H1 (cell line): ENCODE measurements at regions not wholly inside any gene's neighbourhood (a gene's known extent, or its start where the extent isn't known, plus 50 kb on each side); places are given as distances from the start of the nearest gene placed in this dataset.

Experiments used
- CTCF ChIA-PET: fragments of 300-600 bp; sonication (Branson Sonifier 250); formaldehyde crosslinking; loops from one replicate; lab custom pipeline; 2021; ENCODE audit not compliant: partially characterized antibody; lab: Charles Lee
- POLR2A ChIA-PET: fragments of 300-600 bp; sonication (Branson Sonifier 250); formaldehyde crosslinking; loops from one replicate; lab custom pipeline; 2021; ENCODE audit warnings: inconsistent platforms; ENCODE audit not compliant: partially characterized antibody; lab: Charles Lee
- DNase-seq, 2 experiments: peaks; one replicate each; pipeline versions ENCODE4 v3.0.0 to v3.0.0-alpha.2; 2010 to 2022; ENCODE audit warnings: low spot score in 2 of 2, low read depth in 1 of 2, mixed read lengths in 1 of 2
- FAIRE-seq: peaks from 2 replicates; lab custom pipeline; 2011; peaks lifted over from hg19 to GRCh38; lab: Jason Lieb, UNC
- H2AFZ ChIP-seq: 2 replicates; pipeline ENCODE4 v1.8.1; 2012; ENCODE audit warnings: low read length, inconsistent platforms
- H2AK5ac ChIP-seq: 2 replicates; pipeline ENCODE4 v1.6.1; 2013; ENCODE audit warnings: low read depth, low read length
- H2BK120ac ChIP-seq: replicated peaks from 2 replicates; pipeline ENCODE3; 2013; ENCODE audit warnings: low read depth, low read length, inconsistent platforms
- H2BK12ac ChIP-seq: 2 replicates; pipeline ENCODE4 v1.6.1; 2013; ENCODE audit warnings: low read depth, low read length
- H2BK15ac ChIP-seq: 2 replicates; pipeline ENCODE4 v1.6.1; 2013; ENCODE audit warnings: low read length
- H2BK20ac ChIP-seq: 2 replicates; pipeline ENCODE4 v1.6.1; 2013; ENCODE audit warnings: low read length
- H2BK5ac ChIP-seq: 2 replicates; pipeline ENCODE4 v1.6.1; 2013; ENCODE audit warnings: low read depth, low read length
- H3K14ac ChIP-seq: 2 replicates; pipeline ENCODE4 v1.6.1; 2013; ENCODE audit warnings: inconsistent platforms; ENCODE audit not compliant: insufficient read length
- H3K18ac ChIP-seq: 2 replicates; pipeline ENCODE4 v1.6.1; 2013; ENCODE audit warnings: low read length; ENCODE audit errors: extremely low read depth
- H3K23ac ChIP-seq: 2 replicates; pipeline ENCODE4 v1.6.1; 2013; ENCODE audit warnings: inconsistent platforms; ENCODE audit not compliant: insufficient read length
- H3K23me2 ChIP-seq: 2 replicates; pipeline ENCODE4 v1.6.1; 2013; ENCODE audit warnings: low read depth, low read length
- H3K27ac ChIP-seq: 2 replicates; pipeline ENCODE4 v1.6.1; 2011; ENCODE audit warnings: low read depth, low read length, inconsistent platforms
- H3K27me3 ChIP-seq, 4 experiments: replicated peaks in 1 of 4; 1 replicate in 1 of 4; 2 replicates in 3 of 4; pipeline versions ENCODE4 v1.6.1 to v1.8.1; 2011 to 2013; ENCODE audit warnings: low read length in 3 of 4, mild to moderate bottlenecking in 3 of 4, inconsistent platforms in 2 of 4, mixed read lengths in 2 of 4, moderate library complexity in 1 of 4; ENCODE audit not compliant: control insufficient read depth in 3 of 4, insufficient read depth in 3 of 4; ENCODE audit errors: extremely low read depth in 1 of 4
- H3K36me3 ChIP-seq, 4 experiments: 2 replicates each; pipeline versions ENCODE4 v1.6.1 to v1.8.1; 2011 to 2013; ENCODE audit warnings: mild to moderate bottlenecking in 4 of 4, low read length in 3 of 4, moderate library complexity in 2 of 4, control low read depth in 1 of 4, inconsistent platforms in 1 of 4; ENCODE audit not compliant: insufficient read depth in 4 of 4, control insufficient read depth in 2 of 4
- H3K4ac ChIP-seq: replicated peaks from 2 replicates; pipeline ENCODE3; 2013; ENCODE audit warnings: low read length, low read depth, mixed read lengths, inconsistent platforms; ENCODE audit not compliant: insufficient read length
- H3K4me1 ChIP-seq, 4 experiments: replicated peaks in 1 of 4; 1 replicate in 1 of 4; 2 replicates in 3 of 4; pipeline versions ENCODE4 v1.6.1 to v1.8.1; 2011 to 2013; ENCODE audit warnings: low read length in 3 of 4, inconsistent platforms in 2 of 4, mixed read lengths in 1 of 4; ENCODE audit not compliant: insufficient read depth in 4 of 4, control insufficient read depth in 3 of 4
- H3K4me2 ChIP-seq, 2 experiments: 2 replicates each; pipeline versions ENCODE4 v1.6.1 to v1.8.1; 2011 to 2013; ENCODE audit warnings: low read depth in 2 of 2, low read length in 2 of 2, control low read depth in 1 of 2, inconsistent platforms in 1 of 2, mild to moderate bottlenecking in 1 of 2; ENCODE audit not compliant: insufficient read depth in 1 of 2
- H3K4me3 ChIP-seq, 4 experiments: fragments of 200-600, 300-600 bp in 1 of 4; sonication (generic), shearing (Covaris generic), sonication (Bioruptor Twin) in 1 of 4; 2 replicates each; pipeline versions ENCODE4 v1.5.1 to v1.8.1; 2011 to 2016; ENCODE audit warnings: low read length in 4 of 4, low read depth in 3 of 4, control low read depth in 2 of 4, inconsistent platforms in 2 of 4, mild to moderate bottlenecking in 2 of 4, mixed read lengths in 1 of 4, moderate library complexity in 1 of 4; ENCODE audit not compliant: insufficient read depth in 2 of 4; ENCODE audit errors: extremely low read depth in 1 of 4
- H3K56ac ChIP-seq: replicated peaks from 2 replicates; pipeline ENCODE3; 2013; ENCODE audit warnings: low read depth, mild to moderate bottlenecking, mixed read lengths, low read length, inconsistent platforms; ENCODE audit not compliant: insufficient read length
- H3K79me1 ChIP-seq: 2 replicates; pipeline ENCODE4 v1.6.1; 2013; ENCODE audit warnings: low read depth, low read length, control low read depth
- H3K79me2 ChIP-seq, 2 experiments: 2 replicates each; pipeline versions ENCODE4 v1.6.1 to v1.8.1; 2012 to 2013; ENCODE audit warnings: low read length in 2 of 2, mild to moderate bottlenecking in 2 of 2, inconsistent platforms in 1 of 2; ENCODE audit not compliant: insufficient read depth in 2 of 2, control insufficient read depth in 1 of 2
- H3K9ac ChIP-seq, 4 experiments: replicated peaks in 1 of 4; 1 replicate in 1 of 4; 2 replicates in 3 of 4; pipeline versions ENCODE4 v1.6.1 to v1.8.1; 2011 to 2013; ENCODE audit warnings: low read depth in 3 of 4, low read length in 3 of 4, control low read depth in 2 of 4, mild to moderate bottlenecking in 2 of 4, moderate library complexity in 2 of 4, inconsistent platforms in 1 of 4; ENCODE audit errors: extremely low read depth in 1 of 4
- H3K9me3 ChIP-seq, 2 experiments: 2 replicates each; pipeline versions ENCODE4 v1.6.1 to v1.8.1; 2012 to 2013; ENCODE audit warnings: mild to moderate bottlenecking in 2 of 2, moderate library complexity in 2 of 2, control low read depth in 1 of 2, inconsistent platforms in 1 of 2, low read depth in 1 of 2, low read length in 1 of 2, mixed read lengths in 1 of 2; ENCODE audit not compliant: insufficient read depth in 2 of 2
- H4K20me1 ChIP-seq, 2 experiments: replicated peaks in 1 of 2; 2 replicates each; pipeline versions ENCODE3 to v1.8.1; 2011 to 2013; ENCODE audit warnings: inconsistent platforms in 2 of 2, low read length in 2 of 2, mild to moderate bottlenecking in 1 of 2; ENCODE audit not compliant: insufficient read depth in 2 of 2, control insufficient read depth in 1 of 2
- H4K5ac ChIP-seq: 2 replicates; pipeline ENCODE4 v1.6.1; 2013; ENCODE audit warnings: low read length, low read depth, mixed read lengths, inconsistent platforms; ENCODE audit not compliant: insufficient read length
- H4K8ac ChIP-seq: 2 replicates; pipeline ENCODE4 v1.8.0; 2013; ENCODE audit warnings: mild to moderate bottlenecking, moderate library complexity, low read length, inconsistent platforms; ENCODE audit not compliant: insufficient read depth; ENCODE audit errors: extremely low read depth
- H4K91ac ChIP-seq: replicated peaks from 2 replicates; pipeline ENCODE3; 2013; ENCODE audit warnings: low read length, mixed read lengths, inconsistent platforms; ENCODE audit not compliant: insufficient read length
- CTCF ChIP-seq, 3 experiments: IDR thresholded peaks; 1 replicate in 2 of 3; 2 replicates in 1 of 3; pipeline versions ENCODE4 v1.5.1 to v1.6.1; 2011; ENCODE audit warnings: low read length in 3 of 3, mild to moderate bottlenecking in 3 of 3, inconsistent platforms in 2 of 3, low read depth in 1 of 3, moderate library complexity in 1 of 3; ENCODE audit not compliant: insufficient read depth in 1 of 3; ENCODE audit errors: control extremely low read depth in 1 of 3
- EGR1 ChIP-seq: IDR thresholded peaks from 2 replicates; pipeline ENCODE4 v1.6.1; 2011; ENCODE audit warnings: low read depth, low read length, borderline replicate concordance
- FOSL1 ChIP-seq: IDR thresholded peaks from 2 replicates; pipeline ENCODE4 v1.6.1; 2011; ENCODE audit warnings: mild to moderate bottlenecking, low read depth, low read length, moderate library complexity; ENCODE audit not compliant: insufficient read depth
- JUN ChIP-seq: IDR thresholded peaks from 2 replicates; pipeline ENCODE4 v1.6.1; 2011; ENCODE audit warnings: low read depth, mild to moderate bottlenecking, improper control_type of control experiment, low read length
- SIX5 ChIP-seq: IDR thresholded peaks from 2 replicates; pipeline ENCODE4 v1.6.1; 2011; ENCODE audit warnings: mild to moderate bottlenecking, low read depth, low read length
- WGBS, 2 experiments: shearing (Covaris generic) in 1 of 2; methylation state at CpG; one replicate each; pipeline versions ENCODE4 v1.1.6 to v1.1.7; 2013 to 2015; ENCODE audit warnings: low lambda C conversion rate in 2 of 2, mixed read lengths in 2 of 2, inconsistent platforms in 1 of 2, low coverage in 1 of 2, missing lambda C conversion rate in 1 of 2; ENCODE audit not compliant: insufficient replicate concordance in 2 of 2, insufficient coverage in 1 of 2, insufficient read length in 1 of 2; ENCODE audit errors: extremely low coverage in 1 of 2, missing lambda C conversion rate in 1 of 2; 5-methylcytosine and 5-hydroxymethylcytosine counted together

GRCh38 chr20:6944292-6944691, 176.8 kb downstream of the BMP2 start:
- DNase-seq (no peak), FAIRE-seq (no peak)
- Histone ChIP-seq H3K79me1 (no peaks in the 10 kb centered on the region), H3K4me2 (no peak overlapping the region), H2BK15ac (no peak overlapping the region), H3K79me2 (no peaks in the 10 kb centered on the region), H3K4me1 (no peaks in the 10 kb centered on the region), H3K18ac (no peak overlapping the region), H3K9me3 (no peaks in the 10 kb centered on the region), H3K4me3 (no peak overlapping the region), H2BK5ac (no peak overlapping the region), H2BK120ac (no peak overlapping the region), H3K23ac (no peak overlapping the region), H4K20me1 (no peaks in the 10 kb centered on the region), H2BK12ac (no peak overlapping the region), H3K14ac (no peak overlapping the region), H3K27me3 (no peaks in the 10 kb centered on the region), H4K91ac (no peak overlapping the region), H2BK20ac (no peak overlapping the region), H3K23me2 (no peaks in the 10 kb centered on the region), H2AFZ (no peak overlapping the region), H3K4ac (no peak overlapping the region), H3K56ac (no peak overlapping the region), H3K9ac (no peak overlapping the region), H3K27ac (no peak overlapping the region), H4K8ac (no peak overlapping the region), H4K5ac (no peak overlapping the region), H2AK5ac (no peak overlapping the region), H3K36me3 (no peaks in the 10 kb centered on the region)
- TF ChIP-seq SIX5: no peak
- TF ChIP-seq EGR1: no peak
- no peak for TF ChIP-seq FOSL1
- no peak for TF ChIP-seq CTCF (IDR thresholded peaks at IDR 0.05; ENCODE audit: control extremely low read depth in 1 of 3, insufficient read depth in 1 of 3, low read depth in 1 of 3, low read length in 3 of 3)
- TF ChIP-seq JUN: no peak
- POLR2A ChIA-PET: no interaction called here
- CTCF ChIA-PET: interaction anchor here (1.2 to 1.9 kb wide), 4 partner anchors 114 to 236 kb away, joined by 3 to 8 read pairs (median 5); no protein-coding TSS in a partner anchor
- WGBS, 2 experiments: 95% methylated on average over 4 of the region's 4 CpGs; no CpG with 5 or more reads in 1 of the 2 experiments
